Fibroblast of pulmonary artery (primary cell): ENCODE measurements at regions not wholly inside any gene's neighbourhood (a gene's known extent, or its start where the extent isn't known, plus 50 kb on each side); places are given as distances from the start of the nearest gene placed in this dataset.

ENCODE experiments used
- DNase-seq: peaks from one replicate; pipeline ENCODE4 v3.0.0-alpha.2; 2010; ENCODE audit warnings: low read depth
- H3K4me3 ChIP-seq: replicated peaks from 2 replicates; pipeline ENCODE4 v1.5.1; 2011; ENCODE audit warnings: low read depth, mild to moderate bottlenecking, control low read depth, low read length, moderate library complexity
- TF ChIP-seq, protein P1 (sequence below): IDR thresholded peaks from 2 replicates; pipeline ENCODE4 v1.5.1; 2011; ENCODE audit warnings: mild to moderate bottlenecking, control low read depth, low read length, inconsistent platforms; ENCODE audit errors: missing control alignments

DNA sequence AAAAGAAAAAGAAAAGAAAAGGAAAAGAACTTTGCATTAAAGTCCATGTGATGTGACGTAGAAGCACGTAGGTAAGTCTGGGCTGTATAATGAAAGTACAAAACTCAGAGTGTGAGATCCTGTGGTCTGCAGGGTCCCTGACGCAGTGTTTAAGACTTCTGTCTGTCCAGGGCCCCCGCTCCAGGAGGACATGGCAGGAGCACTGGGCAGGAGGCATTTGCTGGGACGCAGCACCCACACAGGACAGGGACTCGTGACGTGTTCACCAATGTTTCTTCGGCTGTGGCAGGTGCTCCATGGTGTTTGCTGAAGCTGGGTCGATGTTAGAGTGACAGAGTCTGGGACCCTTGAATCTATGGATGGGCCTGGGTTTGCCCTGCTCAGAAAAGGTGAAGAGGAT, 348.1 kb downstream of the BRD1 start:
- no peak for DNase-seq
- TF ChIP-seq, protein P1, sequence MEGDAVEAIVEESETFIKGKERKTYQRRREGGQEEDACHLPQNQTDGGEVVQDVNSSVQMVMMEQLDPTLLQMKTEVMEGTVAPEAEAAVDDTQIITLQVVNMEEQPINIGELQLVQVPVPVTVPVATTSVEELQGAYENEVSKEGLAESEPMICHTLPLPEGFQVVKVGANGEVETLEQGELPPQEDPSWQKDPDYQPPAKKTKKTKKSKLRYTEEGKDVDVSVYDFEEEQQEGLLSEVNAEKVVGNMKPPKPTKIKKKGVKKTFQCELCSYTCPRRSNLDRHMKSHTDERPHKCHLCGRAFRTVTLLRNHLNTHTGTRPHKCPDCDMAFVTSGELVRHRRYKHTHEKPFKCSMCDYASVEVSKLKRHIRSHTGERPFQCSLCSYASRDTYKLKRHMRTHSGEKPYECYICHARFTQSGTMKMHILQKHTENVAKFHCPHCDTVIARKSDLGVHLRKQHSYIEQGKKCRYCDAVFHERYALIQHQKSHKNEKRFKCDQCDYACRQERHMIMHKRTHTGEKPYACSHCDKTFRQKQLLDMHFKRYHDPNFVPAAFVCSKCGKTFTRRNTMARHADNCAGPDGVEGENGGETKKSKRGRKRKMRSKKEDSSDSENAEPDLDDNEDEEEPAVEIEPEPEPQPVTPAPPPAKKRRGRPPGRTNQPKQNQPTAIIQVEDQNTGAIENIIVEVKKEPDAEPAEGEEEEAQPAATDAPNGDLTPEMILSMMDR = no peak
- H3K4me3 ChIP-seq = no peak overlapping the region

DNA sequence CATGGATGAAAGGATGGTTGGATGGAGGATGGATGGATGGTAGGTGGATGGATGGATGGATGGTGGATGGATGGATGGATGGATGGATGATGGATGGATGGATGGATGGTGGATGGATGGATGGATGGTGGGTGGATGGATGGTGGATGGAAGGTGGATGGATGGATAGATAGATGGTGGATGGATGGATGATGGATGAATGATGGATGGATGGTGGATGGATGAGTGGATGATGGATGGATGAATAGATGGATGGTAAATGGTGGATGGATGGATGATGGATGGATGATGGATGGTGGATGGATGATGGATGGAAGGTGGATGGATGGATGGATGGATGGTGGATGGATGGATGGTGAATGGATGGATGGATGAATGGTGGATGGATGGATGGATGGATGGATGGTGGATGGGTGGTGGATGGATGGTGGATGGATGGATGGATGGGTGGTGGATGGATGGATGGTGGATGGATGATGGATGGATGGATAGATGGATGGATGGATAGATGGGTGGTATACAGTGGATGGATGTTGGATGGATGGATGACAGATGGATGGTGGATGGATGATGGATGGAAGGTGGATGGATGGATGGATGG, 350.8 kb downstream of the BRD1 start:
- H3K4me3 ChIP-seq = no peak overlapping the region
- TF ChIP-seq, protein P1 = no peak
- DNase-seq = no peak

DNA sequence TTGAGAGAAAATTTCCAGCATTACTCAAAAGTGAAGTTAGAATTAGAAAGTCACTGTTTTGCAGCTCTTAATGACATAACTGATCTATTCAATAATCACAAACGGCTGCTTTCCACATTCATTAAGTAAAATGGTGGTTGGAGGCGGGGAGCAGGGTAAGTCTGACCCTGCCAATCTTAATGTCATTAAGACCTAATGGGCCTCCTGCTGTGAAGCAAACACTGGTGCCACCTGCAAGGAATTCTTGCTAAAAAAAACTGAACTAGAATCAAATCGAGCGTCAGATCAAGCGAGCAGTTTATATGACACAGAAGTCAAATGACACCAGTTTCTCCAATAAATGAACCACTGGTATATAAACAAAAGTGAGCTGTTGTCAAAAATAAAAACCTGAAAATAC, 351.5 kb downstream of the BRD1 start:
- no peak for DNase-seq
- no peak overlapping the region for H3K4me3 ChIP-seq
- TF ChIP-seq, protein P1 = no peak

DNA sequence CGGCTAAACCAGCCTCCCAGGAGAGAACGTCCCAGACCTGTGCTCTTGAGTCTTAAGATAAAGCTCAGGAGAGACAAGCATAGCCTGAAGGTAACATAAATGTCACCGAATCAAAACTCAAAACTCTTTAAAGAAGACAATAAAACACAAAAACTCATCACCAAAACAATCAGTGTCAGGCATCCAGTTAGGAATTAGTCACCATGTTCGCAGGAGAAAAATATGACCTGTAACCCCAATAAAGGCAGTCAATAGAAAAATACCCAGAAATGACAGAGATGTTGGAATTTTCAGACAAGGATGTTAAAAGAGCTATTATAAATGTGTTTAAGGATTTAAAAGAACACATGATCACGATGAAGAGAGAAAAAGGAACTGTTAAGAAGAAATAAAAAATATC, 352.4 kb downstream of the BRD1 start:
- TF ChIP-seq, protein P1 = no peak
- DNase-seq = no peak
- no peak overlapping the region for H3K4me3 ChIP-seq

DNA sequence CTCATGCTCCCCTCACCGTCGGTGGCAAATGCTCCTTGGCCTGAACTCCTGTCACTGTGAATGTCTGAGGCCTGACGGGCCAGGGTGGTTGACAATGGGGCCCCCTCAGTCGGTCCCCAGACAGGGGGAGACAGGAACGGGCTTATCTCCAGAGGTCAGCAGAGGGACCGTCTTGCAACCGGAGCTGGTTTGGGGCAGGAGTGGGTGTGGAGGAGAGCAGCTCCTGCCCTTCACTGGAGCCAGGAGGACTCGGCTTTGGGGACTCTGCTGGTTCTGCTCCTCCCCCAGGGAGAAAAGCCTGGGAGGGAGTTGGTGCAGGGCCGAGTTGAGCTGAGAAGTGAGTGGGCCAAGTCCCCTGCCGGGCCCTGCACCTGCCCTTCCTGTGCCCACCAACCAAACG, 354.4 kb downstream of the BRD1 start:
- no peak overlapping the region for H3K4me3 ChIP-seq
- no peak for DNase-seq
- TF ChIP-seq, protein P1 = no peak

DNA sequence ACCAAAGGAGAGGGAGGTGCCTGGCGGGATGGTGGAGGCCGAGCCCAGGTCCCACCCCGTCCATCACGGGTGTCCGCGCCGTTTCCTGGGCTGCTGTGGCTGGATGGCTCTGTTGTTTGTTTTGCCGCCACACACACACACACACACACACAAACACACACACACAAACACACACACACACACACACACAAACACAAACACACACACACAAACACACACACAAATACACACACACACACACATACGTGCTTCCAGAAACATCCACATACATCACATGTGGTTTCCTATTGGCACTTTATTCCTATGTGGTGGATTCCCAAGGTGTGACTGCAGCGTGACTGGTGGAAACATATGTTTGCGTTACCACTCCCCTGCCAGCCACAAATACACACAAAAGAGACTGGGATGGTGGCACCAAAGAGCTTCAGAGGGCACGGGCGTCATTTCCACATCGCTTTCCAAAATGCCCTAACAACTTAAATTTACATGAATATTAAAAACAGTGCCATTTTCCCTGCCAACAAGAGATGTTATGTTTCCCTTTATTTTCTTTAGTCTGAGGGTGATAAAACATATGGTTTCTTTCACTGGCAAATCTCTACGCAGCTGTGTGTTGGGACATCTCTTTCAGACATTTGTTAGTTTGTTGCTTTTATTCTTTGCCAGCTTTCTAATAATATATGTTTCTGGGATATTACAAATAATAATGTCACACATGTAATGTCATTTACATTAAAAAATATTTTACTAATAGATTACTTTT, 356.8 kb downstream of the BRD1 start:
- no peak for DNase-seq

More for the DNA sequence above, 356.8 kb downstream of the BRD1 start:
- H3K4me3 ChIP-seq = no peak overlapping the region
- TF ChIP-seq, protein P1 = no peak
